ENCODE measurements at regions not wholly inside any gene's neighbourhood (a gene's known extent, or its start where the extent isn't known, plus 50 kb on each side); places are given as distances from the start of the nearest gene placed in this dataset.

DNA sequence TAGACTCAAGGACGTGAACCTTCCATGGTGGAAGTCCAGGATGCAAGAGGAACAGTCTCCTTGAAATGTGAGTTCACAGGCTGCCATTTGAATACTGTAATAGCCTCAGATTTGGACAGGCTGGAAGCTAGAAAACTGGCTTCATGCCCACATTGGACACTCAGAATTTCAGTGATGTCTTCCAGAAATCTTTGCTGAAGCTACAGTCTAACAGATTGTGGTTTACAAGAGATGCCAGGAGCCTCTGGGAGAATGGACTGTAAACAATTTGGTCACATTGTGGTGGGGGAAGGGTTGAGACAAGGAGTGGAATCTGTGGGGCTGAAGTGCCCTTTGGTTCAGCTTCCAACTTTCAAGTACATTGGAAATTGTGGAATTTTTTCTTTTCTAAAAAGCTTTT, 252.0 kb upstream of the PROK2 start:
- POLR2A ChIA-PET (ENCODE audit: unreplicated experiment), result no interaction called here
- no peak overlapping the region for H2AFZ ChIP-seq
- no peak overlapping the region for H3K4me3 ChIP-seq
- no peak for TF ChIP-seq EZH2 (IDR thresholded peaks at IDR 0.05; ENCODE audit: low read depth)
- TF ChIP-seq, protein P1, sequence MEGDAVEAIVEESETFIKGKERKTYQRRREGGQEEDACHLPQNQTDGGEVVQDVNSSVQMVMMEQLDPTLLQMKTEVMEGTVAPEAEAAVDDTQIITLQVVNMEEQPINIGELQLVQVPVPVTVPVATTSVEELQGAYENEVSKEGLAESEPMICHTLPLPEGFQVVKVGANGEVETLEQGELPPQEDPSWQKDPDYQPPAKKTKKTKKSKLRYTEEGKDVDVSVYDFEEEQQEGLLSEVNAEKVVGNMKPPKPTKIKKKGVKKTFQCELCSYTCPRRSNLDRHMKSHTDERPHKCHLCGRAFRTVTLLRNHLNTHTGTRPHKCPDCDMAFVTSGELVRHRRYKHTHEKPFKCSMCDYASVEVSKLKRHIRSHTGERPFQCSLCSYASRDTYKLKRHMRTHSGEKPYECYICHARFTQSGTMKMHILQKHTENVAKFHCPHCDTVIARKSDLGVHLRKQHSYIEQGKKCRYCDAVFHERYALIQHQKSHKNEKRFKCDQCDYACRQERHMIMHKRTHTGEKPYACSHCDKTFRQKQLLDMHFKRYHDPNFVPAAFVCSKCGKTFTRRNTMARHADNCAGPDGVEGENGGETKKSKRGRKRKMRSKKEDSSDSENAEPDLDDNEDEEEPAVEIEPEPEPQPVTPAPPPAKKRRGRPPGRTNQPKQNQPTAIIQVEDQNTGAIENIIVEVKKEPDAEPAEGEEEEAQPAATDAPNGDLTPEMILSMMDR (conservative IDR thresholded peaks at IDR 0.05), result no peak
- DNase-seq, result no peak
- CTCF ChIA-PET, result no interaction called here
- intact Hi-C loops (cut with micrococcal nuclease; ENCODE audit: unreplicated experiment), result no loop called here
- no peaks in the 10 kb centered on the region for H4K20me1 ChIP-seq (ENCODE audit: insufficient read depth)
- no peaks in the 10 kb centered on the region for H3K9me3 ChIP-seq (ENCODE audit: insufficient read depth, low read depth)
- no peak overlapping the region for H3K27ac ChIP-seq
- BruUV-seq (replicated peaks), result no TSS peak
- no peaks in the 10 kb centered on the region for H3K4me1 ChIP-seq (replicated peaks; ENCODE audit: insufficient read depth)
- H3K4me2 ChIP-seq, result no peak overlapping the region
- H3K27me3 ChIP-seq (ENCODE audit: insufficient read depth, low read depth), result no peaks in the 10 kb centered on the region
- H3K36me3 ChIP-seq (ENCODE audit: low read depth), result no peaks in the 10 kb centered on the region
- H3K9me2 ChIP-seq (ENCODE audit: insufficient read depth), result no peaks in the 10 kb centered on the region
- H3K79me2 ChIP-seq (ENCODE audit: low read depth), result no peaks in the 10 kb centered on the region
- no peaks in the 10 kb centered on the region for H3F3A ChIP-seq (ENCODE audit: insufficient read depth, low read depth)

DNA sequence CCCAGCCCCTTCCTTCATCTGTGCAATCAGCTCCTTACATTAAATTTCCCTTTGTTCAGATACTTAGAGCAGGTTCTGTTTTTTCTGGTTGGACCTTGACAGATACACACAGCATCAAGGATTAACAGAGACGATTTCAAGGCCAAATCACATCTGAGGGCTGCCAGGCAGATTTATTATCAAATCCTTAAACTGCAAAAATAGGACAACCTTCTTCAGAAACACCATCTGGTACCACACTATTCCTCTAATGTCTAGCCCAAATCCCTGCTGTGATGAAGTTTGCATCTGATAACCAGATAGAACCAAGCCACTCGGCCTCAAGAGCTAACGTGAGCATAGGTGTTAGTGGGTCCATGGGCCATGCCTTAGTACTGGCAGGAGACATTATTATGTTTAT, 250.7 kb upstream of the PROK2 start:
- no peaks in the 10 kb centered on the region for H3K9me3 ChIP-seq (ENCODE audit: insufficient read depth, low read depth)
- no peak for DNase-seq
- intact Hi-C loops (cut with micrococcal nuclease; ENCODE audit: unreplicated experiment), result no loop called here
- H3K79me2 ChIP-seq (ENCODE audit: low read depth), result no peaks in the 10 kb centered on the region
- ChIA-PET POLR2A (ENCODE audit: unreplicated experiment) (no interaction called here), CTCF (no interaction called here)
- no peaks in the 10 kb centered on the region for H4K20me1 ChIP-seq (ENCODE audit: insufficient read depth)
- no peak overlapping the region for H3K4me3 ChIP-seq
- H3K36me3 ChIP-seq (ENCODE audit: low read depth), result no peaks in the 10 kb centered on the region
- BruUV-seq (replicated peaks), result no TSS peak
- no peak overlapping the region for H2AFZ ChIP-seq
- no peaks in the 10 kb centered on the region for H3K27me3 ChIP-seq (ENCODE audit: insufficient read depth, low read depth)
- no peaks in the 10 kb centered on the region for H3F3A ChIP-seq (ENCODE audit: insufficient read depth, low read depth)
- no peaks in the 10 kb centered on the region for H3K4me1 ChIP-seq (replicated peaks; ENCODE audit: insufficient read depth)
- H3K9me2 ChIP-seq (ENCODE audit: insufficient read depth), result no peaks in the 10 kb centered on the region
- no peak overlapping the region for H3K27ac ChIP-seq
- no peak overlapping the region for H3K4me2 ChIP-seq
- TF ChIP-seq, protein P1 (conservative IDR thresholded peaks at IDR 0.05), result no peak
- no peak for TF ChIP-seq EZH2 (IDR thresholded peaks at IDR 0.05; ENCODE audit: low read depth)

DNA sequence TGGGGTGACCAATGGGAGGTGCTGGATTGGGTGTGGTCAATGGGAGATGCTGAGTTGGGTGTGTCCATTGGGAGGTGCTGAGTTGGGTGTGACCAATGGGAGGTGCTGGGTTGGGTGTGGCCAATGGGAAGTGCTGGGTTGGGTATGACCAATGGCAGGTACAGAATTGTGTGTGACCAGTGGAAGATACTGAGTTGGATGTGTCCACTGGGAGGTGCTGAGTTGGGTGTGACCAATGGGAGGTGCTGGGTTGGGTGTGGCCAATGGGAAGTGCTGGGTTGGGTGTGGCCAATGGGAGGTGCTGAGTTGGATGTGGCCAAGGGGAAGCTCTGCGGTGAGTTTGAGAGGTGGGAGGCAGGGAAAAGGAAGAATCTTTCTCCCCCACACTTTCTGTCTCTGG, 250.0 kb upstream of the PROK2 start:
- no peak overlapping the region for H3K27ac ChIP-seq
- H3K9me3 ChIP-seq (ENCODE audit: insufficient read depth, low read depth), result no peaks in the 10 kb centered on the region
- DNase-seq, result no peak
- H3K4me3 ChIP-seq, result no peak overlapping the region
- H3K9me2 ChIP-seq (ENCODE audit: insufficient read depth), result no peaks in the 10 kb centered on the region
- H3K27me3 ChIP-seq (ENCODE audit: insufficient read depth, low read depth), result no peaks in the 10 kb centered on the region
- POLR2A ChIA-PET (ENCODE audit: unreplicated experiment), result no interaction called here
- no peaks in the 10 kb centered on the region for H3K79me2 ChIP-seq (ENCODE audit: low read depth)
- H3K36me3 ChIP-seq (ENCODE audit: low read depth), result no peaks in the 10 kb centered on the region
- no peak overlapping the region for H3K4me2 ChIP-seq
- H3K4me1 ChIP-seq (replicated peaks; ENCODE audit: insufficient read depth), result no peaks in the 10 kb centered on the region
- TF ChIP-seq EZH2 (IDR thresholded peaks at IDR 0.05; ENCODE audit: low read depth), result no peak
- TF ChIP-seq, protein P1 (conservative IDR thresholded peaks at IDR 0.05), result no peak
- no peaks in the 10 kb centered on the region for H4K20me1 ChIP-seq (ENCODE audit: insufficient read depth)
- intact Hi-C loops (cut with micrococcal nuclease; ENCODE audit: unreplicated experiment), result no loop called here
- CTCF ChIA-PET, result no interaction called here
- no peaks in the 10 kb centered on the region for H3F3A ChIP-seq (ENCODE audit: insufficient read depth, low read depth)
- no TSS peak for BruUV-seq (replicated peaks)
- H2AFZ ChIP-seq, result no peak overlapping the region
